Testis (tissue), 2 donors: ENCODE measurements at regions not wholly inside any gene's neighbourhood (a gene's known extent, or its start where the extent isn't known, plus 50 kb on each side); places are given as distances from the start of the nearest gene placed in this dataset.

Experiments
- DNase-seq: peaks from one replicate; pipeline ENCODE4 v3.0.0-alpha.2; 2019
- H3K27ac ChIP-seq, 2 donors: fragments of 200-600 bp; sonication (generic); one replicate each; pipeline ENCODE4 v1.5.1; 2019
- H3K27me3 ChIP-seq: fragments of 200-600 bp; sonication (generic); one replicate; pipeline ENCODE4 v1.5.1; 2019
- H3K36me3 ChIP-seq: fragments of 200-600 bp; sonication (generic); one replicate; pipeline ENCODE4 v1.5.1; 2017; ENCODE audit warnings: low read depth; ENCODE audit errors: missing control alignments
- H3K4me1 ChIP-seq: fragments of 200-600 bp; sonication (generic); one replicate; pipeline ENCODE4 v1.5.1; 2019
- H3K4me3 ChIP-seq, 2 donors: fragments of 200-600 bp; sonication (generic); one replicate each; pipeline ENCODE4 v1.5.1; 2017 to 2019
- H3K9me3 ChIP-seq: fragments of 200-600 bp; sonication (generic); one replicate; pipeline ENCODE4 v1.5.1; 2017
- CTCF ChIP-seq, 3 experiments: fragments of 450-650 bp in 2 of 3; fragments of 200-600 bp in 1 of 3; sonication (generic) in 1 of 3; IDR thresholded peaks; one replicate each; pipeline ENCODE4 v1.5.1; 2016 to 2019; ENCODE audit warnings: antibody characterized with exemption in 3 of 3, mild to moderate bottlenecking in 2 of 3, moderate library complexity in 1 of 3
- POLR2A ChIP-seq: fragments of 450-650 bp; IDR thresholded peaks from one replicate; pipeline ENCODE4 v1.6.1; 2017; ENCODE audit warnings: antibody characterized with exemption, mild to moderate bottlenecking, moderate library complexity
- WGBS, 2 donors: methylation state at CpG; one replicate each; pipeline ENCODE4 v1.1.5; 2018; 5-methylcytosine and 5-hydroxymethylcytosine counted together
- intact Hi-C: fragments of 100-400 bp; cut with DNase I; formaldehyde crosslinking; loops from one replicate; pipeline ENCODE4 v1.15.1; 2023; ENCODE audit warnings: low total_unique reads

GRCh38 chr18:23380001-23380550 is 73.0 kb upstream of the RIOK3 start:
- no peak for DNase-seq
- Histone ChIP-seq H3K36me3 (no peaks in the 10 kb centered on the region), H3K27me3 (no peaks in the 10 kb centered on the region), H3K4me3 (no peak overlapping the region), H3K9me3 (no peaks in the 10 kb centered on the region), H3K27ac (no peak overlapping the region), H3K4me1 (peaks cover 14% of the 10 kb centered on the region)
- intact Hi-C loops, result no loop called here
- TF ChIP-seq CTCF (IDR thresholded peaks at IDR 0.05) (no peak), POLR2A (no peak)
- 71 to 72% methylated on average over 11 of the region's 11 CpGs for WGBS, 2 donors

- no peak overlapping the region for H3K4me3 ChIP-seq
- intact Hi-C loops, result no loop called here
- TF ChIP-seq CTCF (IDR thresholded peaks at IDR 0.05), result no peak
- TF ChIP-seq POLR2A, result no peak
These were observed 72.3 kb upstream of the RIOK3 start for GRCh38 chr18:23380817-23381216.

GRCh38 chr18:23383494-23383893 is 69.6 kb upstream of the RIOK3 start:
- H3K27me3 ChIP-seq, result no peaks in the 10 kb centered on the region
- no peak for DNase-seq
- H3K4me3 ChIP-seq, result no peak overlapping the region
- no peaks in the 10 kb centered on the region for H3K36me3 ChIP-seq
- intact Hi-C loops, result no loop called here
- WGBS, 2 donors, result 87 to 89% methylated on average over 7 of the region's 7 CpGs
- H3K4me1 ChIP-seq, result peaks cover 7% of the 10 kb centered on the region
- H3K9me3 ChIP-seq, result no peaks in the 10 kb centered on the region
- H3K27ac ChIP-seq, result no peak overlapping the region
- TF ChIP-seq CTCF (IDR thresholded peaks at IDR 0.05) (no peak), POLR2A (no peak)

More at GRCh38 chr18:23380817-23381216, 72.3 kb upstream of the RIOK3 start:
- Histone ChIP-seq H3K27ac (no peak overlapping the region), H3K4me1 (peaks cover 14% of the 10 kb centered on the region), H3K27me3 (no peaks in the 10 kb centered on the region), H3K36me3 (no peaks in the 10 kb centered on the region), H3K9me3 (no peaks in the 10 kb centered on the region)
- DNase-seq, result no peak
- 79 to 86% methylated on average over 2 of the region's 2 CpGs for WGBS, 2 donors

- peaks cover 4% of the 10 kb centered on the region for H3K4me1 ChIP-seq
- no peak overlapping the region for H3K27ac ChIP-seq
- no peak for TF ChIP-seq POLR2A
- TF ChIP-seq CTCF (IDR thresholded peaks at IDR 0.05), result no peak
- intact Hi-C loops, result no loop called here
- no peak overlapping the region for H3K4me3 ChIP-seq
- DNase-seq, result no peak
- 91 to 92% methylated on average over 13 of the region's 13 CpGs for WGBS, 2 donors
- H3K27me3 ChIP-seq, result no peaks in the 10 kb centered on the region
- H3K9me3 ChIP-seq, result no peaks in the 10 kb centered on the region
- H3K36me3 ChIP-seq, result no peaks in the 10 kb centered on the region
These were observed 68.0 kb upstream of the RIOK3 start for GRCh38 chr18:23384778-23385736.
